Astrocyte of the spinal cord (primary cell): ENCODE measurements at regions not wholly inside any gene's neighbourhood (a gene's known extent, or its start where the extent isn't known, plus 50 kb on each side); places are given as distances from the start of the nearest gene placed in this dataset.

Experiments
- DNase-seq: peaks from one replicate; pipeline ENCODE4 v3.0.0; 2011; ENCODE audit warnings: low read depth, low spot score
- H3K4me3 ChIP-seq: 2 replicates; pipeline ENCODE4 v1.5.1; 2011; ENCODE audit warnings: low read depth, mild to moderate bottlenecking, low read length, moderate library complexity
- CTCF ChIP-seq: IDR thresholded peaks from 2 replicates; pipeline ENCODE4 v1.5.1; 2012; ENCODE audit warnings: low read depth, mild to moderate bottlenecking, low read length, inconsistent platforms
- in situ Hi-C: cut with HindIII; loops from 2 replicates; pipeline ENCODE4 v1.10.0; 2017; ENCODE audit warnings: low sequenced_read_pairs

GRCh38 chr6:22779062-22779461, 209.7 kb downstream of the HDGFL1 start:
- in situ Hi-C loops, result no loop called here
- no peak for DNase-seq
- no peak for TF ChIP-seq CTCF

GRCh38 chr6:22783931-22784330, 214.6 kb downstream of the HDGFL1 start:
- in situ Hi-C loops, result no loop called here
- H3K4me3 ChIP-seq, result no peak overlapping the region
- no peak for TF ChIP-seq CTCF
- DNase-seq, result no peak

More at GRCh38 chr6:22779062-22779461, 209.7 kb downstream of the HDGFL1 start:
- no peak overlapping the region for H3K4me3 ChIP-seq

GRCh38 chr6:22784601-22785410, 215.4 kb downstream of the HDGFL1 start:
- in situ Hi-C loops, result no loop called here
- peak; percentile 35 for DNase-seq
- no peak for TF ChIP-seq CTCF
- H3K4me3 ChIP-seq, result no peak overlapping the region

- in situ Hi-C loops, result no loop called here
- H3K4me3 ChIP-seq, result no peak overlapping the region
- TF ChIP-seq CTCF, result no peak
- no peak for DNase-seq
These were observed 218.7 kb downstream of the HDGFL1 start for GRCh38 chr6:22788038-22788437.

- H3K4me3 ChIP-seq, result no peak overlapping the region
- in situ Hi-C loops, result no loop called here
- DNase-seq, result no peak
- TF ChIP-seq CTCF, result no peak
These were observed 219.9 kb downstream of the HDGFL1 start for GRCh38 chr6:22789315-22789714.

- no peak for TF ChIP-seq CTCF
- in situ Hi-C loops, result no loop called here
- no peak for DNase-seq
- H3K4me3 ChIP-seq, result no peak overlapping the region
These were observed 225.5 kb downstream of the HDGFL1 start for GRCh38 chr6:22794844-22795243.

- TF ChIP-seq CTCF, result no peak
- DNase-seq, result no peak
- in situ Hi-C loops, result no loop called here
- no peak overlapping the region for H3K4me3 ChIP-seq
These were observed 231.1 kb downstream of the HDGFL1 start for GRCh38 chr6:22800451-22800850.
